ENCODE measurements at regions not wholly inside any gene's neighbourhood (a gene's known extent, or its start where the extent isn't known, plus 50 kb on each side); places are given as distances from the start of the nearest gene placed in this dataset.

- Histone ChIP-seq H3K27ac (ENCODE audit: control insufficient read depth, insufficient read depth, low read length) (no peak overlapping the region), H3K27me3 (ENCODE audit: control insufficient read depth, extremely low read depth, insufficient read depth, low read length) (no peaks in the 10 kb centered on the region), H3K9ac (ENCODE audit: control insufficient read depth, extremely low read depth, insufficient read depth, low read length) (no peak overlapping the region), H3K4me2 (ENCODE audit: control insufficient read depth, extremely low read depth, insufficient read depth, low read depth, low read length) (no peak overlapping the region), H4K20me1 (ENCODE audit: control insufficient read depth, extremely low read depth, insufficient read depth, low read length) (no peaks in the 10 kb centered on the region), H3K79me2 (ENCODE audit: control insufficient read depth, insufficient read depth, low read length) (no peaks in the 10 kb centered on the region), H3K9me3 (ENCODE audit: control insufficient read depth, low read depth, low read length) (no peaks in the 10 kb centered on the region), H3K36me3 (ENCODE audit: control insufficient read depth in 2 of 2, extremely low read depth in 1 of 2, insufficient read depth in 2 of 2, low read length in 2 of 2) (no peaks in the 10 kb centered on the region), H3K4me1 (ENCODE audit: control insufficient read depth, extremely low read depth, insufficient read depth, low read length) (no peaks in the 10 kb centered on the region), H2AFZ (ENCODE audit: control insufficient read depth, low read length) (no peak overlapping the region), H3K9me1 (ENCODE audit: control insufficient read depth, extremely low read depth, insufficient read depth, low read length) (no peaks in the 10 kb centered on the region), H3K4me3 (ENCODE audit: control insufficient read depth in 2 of 3, extremely low read depth in 1 of 3, insufficient read depth in 2 of 3, low read depth in 1 of 3, low read length in 3 of 3) (no peak overlapping the region)
- dilution Hi-C loops (cut with MboI; ENCODE audit: extremely low pct_ligation_motif_present, low sequenced_read_pairs), result no loop called here
- DNase-seq (ENCODE audit: low read depth, low spot score), result no peak
- TF ChIP-seq EZH2 (IDR thresholded peaks at IDR 0.05; ENCODE audit: low read length) (no peak), CTCF (optimal IDR thresholded peaks at IDR 0.05 in 1 of 3, IDR thresholded peaks at IDR 0.05 in 1 of 3, conservative IDR thresholded peaks at IDR 0.05 in 1 of 3; ENCODE audit: extremely low read depth in 1 of 3, insufficient read depth in 2 of 3, low read length in 3 of 3) (peak; percentile 50 to 73 (median 61))
- FAIRE-seq, result no peak
Observed at GRCh38 chr14:22131749-22132476, 457.1 kb downstream of the DAD1 start.

- DNase-seq (ENCODE audit: low read depth, low spot score), result no peak
- TF ChIP-seq CTCF (optimal IDR thresholded peaks at IDR 0.05 in 1 of 3, IDR thresholded peaks at IDR 0.05 in 1 of 3, conservative IDR thresholded peaks at IDR 0.05 in 1 of 3; ENCODE audit: extremely low read depth in 1 of 3, insufficient read depth in 2 of 3, low read length in 3 of 3) (no peak), EZH2 (IDR thresholded peaks at IDR 0.05; ENCODE audit: low read length) (no peak)
Observed at GRCh38 chr14:22124073-22124613, 450.5 kb upstream of the OR4E1 start.

More at GRCh38 chr14:22124073-22124613, 450.5 kb upstream of the OR4E1 start:
- Histone ChIP-seq H3K36me3 (ENCODE audit: control insufficient read depth in 2 of 2, extremely low read depth in 1 of 2, insufficient read depth in 2 of 2, low read length in 2 of 2) (no peaks in the 10 kb centered on the region), H3K27ac (ENCODE audit: control insufficient read depth, insufficient read depth, low read length) (no peak overlapping the region), H2AFZ (ENCODE audit: control insufficient read depth, low read length) (no peak overlapping the region), H3K4me3 (ENCODE audit: control insufficient read depth in 2 of 3, extremely low read depth in 1 of 3, insufficient read depth in 2 of 3, low read depth in 1 of 3, low read length in 3 of 3) (no peak overlapping the region), H3K4me2 (ENCODE audit: control insufficient read depth, extremely low read depth, insufficient read depth, low read depth, low read length) (no peak overlapping the region), H3K9me1 (ENCODE audit: control insufficient read depth, extremely low read depth, insufficient read depth, low read length) (no peaks in the 10 kb centered on the region), H4K20me1 (ENCODE audit: control insufficient read depth, extremely low read depth, insufficient read depth, low read length) (no peaks in the 10 kb centered on the region), H3K4me1 (ENCODE audit: control insufficient read depth, extremely low read depth, insufficient read depth, low read length) (peaks cover 19% of the 10 kb centered on the region), H3K27me3 (ENCODE audit: control insufficient read depth, extremely low read depth, insufficient read depth, low read length) (no peaks in the 10 kb centered on the region), H3K9me3 (ENCODE audit: control insufficient read depth, low read depth, low read length) (no peaks in the 10 kb centered on the region), H3K9ac (ENCODE audit: control insufficient read depth, extremely low read depth, insufficient read depth, low read length) (no peak overlapping the region), H3K79me2 (ENCODE audit: control insufficient read depth, insufficient read depth, low read length) (no peaks in the 10 kb centered on the region)
- FAIRE-seq, result no peak
- dilution Hi-C loops (cut with MboI; ENCODE audit: extremely low pct_ligation_motif_present, low sequenced_read_pairs), result no loop called here
